Left colon (tissue), 2 donors: ENCODE measurements at regions not wholly inside any gene's neighbourhood (a gene's known extent, or its start where the extent isn't known, plus 50 kb on each side); places are given as distances from the start of the nearest gene placed in this dataset.
"Not testable (repeated sequence)": the region's sequence is repeated elsewhere in the genome, so short reads cannot be mapped to it uniquely, and the experiment has no call there.

Experiments used
- ATAC-seq: fragments of 200-7000 bp; cut with Tn5 transposase; one replicate; pipeline ENCODE4 v1.9.1; 2020; ENCODE audit warnings: mild to moderate bottlenecking, moderate library complexity
- DNase-seq, 2 donors: peaks; one replicate each; pipeline ENCODE4 v3.0.0-alpha.2; 2020
- intact Hi-C, 2 donors: fragments of 100-400 bp; cut with DNase I in 1 of 2; cut with micrococcal nuclease in 1 of 2; formaldehyde crosslinking; loops; one replicate each; pipeline versions ENCODE4 v1.11.2 to v1.14.0; 2022; cut with DNase I, micrococcal nuclease
- donor health status: DM: no; HTN: no; CAD: no.
- donor health status: DM: yes; HTN: yes; CAD: no.

DNA sequence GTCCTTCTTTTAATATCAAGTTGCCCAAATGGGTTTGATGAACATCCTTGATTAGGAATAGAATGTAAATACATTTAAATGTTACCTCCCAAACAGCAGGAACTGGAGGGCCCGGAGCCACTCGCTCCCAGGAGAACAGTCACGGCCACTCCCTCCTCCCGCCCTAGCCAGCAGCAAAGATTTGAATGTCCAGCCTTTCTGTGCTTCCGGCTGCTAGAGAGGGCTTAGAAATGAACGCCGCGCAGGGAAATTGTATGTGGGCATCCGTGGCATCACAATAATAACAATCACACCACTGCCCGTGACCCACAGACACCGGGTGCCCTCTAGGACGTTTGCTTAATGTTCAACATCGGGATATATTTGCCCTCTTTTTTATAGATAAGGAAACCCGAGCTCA, 164.9 kb upstream of the SALL3 start:
- intact Hi-C loops, result no loop called here
- ATAC-seq, result peak; percentile 64
- DNase-seq, result peak in 1 of 2 donors; percentile 21

DNA sequence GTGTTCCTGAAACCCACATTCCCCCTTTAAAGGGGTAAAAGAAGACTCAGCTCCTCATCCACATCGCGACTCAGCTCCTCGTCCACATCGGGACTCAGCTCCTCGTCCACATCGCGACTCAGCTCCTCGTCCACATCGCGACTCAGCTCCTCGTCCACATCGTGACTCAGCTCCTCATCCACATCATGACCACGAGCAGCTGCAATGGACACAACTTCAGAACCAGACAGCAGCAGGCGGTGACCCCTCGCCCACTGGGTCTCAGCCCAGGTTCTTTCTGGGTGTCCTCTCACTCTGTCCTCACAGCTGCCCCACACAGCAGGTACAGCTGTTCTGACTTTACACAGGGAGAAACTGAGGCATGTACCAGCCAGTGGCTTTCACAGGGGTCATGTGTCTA, 163.5 kb upstream of the SALL3 start:
- ATAC-seq, result no peak
- no peak for DNase-seq
- intact Hi-C loops, result no loop called here

DNA sequence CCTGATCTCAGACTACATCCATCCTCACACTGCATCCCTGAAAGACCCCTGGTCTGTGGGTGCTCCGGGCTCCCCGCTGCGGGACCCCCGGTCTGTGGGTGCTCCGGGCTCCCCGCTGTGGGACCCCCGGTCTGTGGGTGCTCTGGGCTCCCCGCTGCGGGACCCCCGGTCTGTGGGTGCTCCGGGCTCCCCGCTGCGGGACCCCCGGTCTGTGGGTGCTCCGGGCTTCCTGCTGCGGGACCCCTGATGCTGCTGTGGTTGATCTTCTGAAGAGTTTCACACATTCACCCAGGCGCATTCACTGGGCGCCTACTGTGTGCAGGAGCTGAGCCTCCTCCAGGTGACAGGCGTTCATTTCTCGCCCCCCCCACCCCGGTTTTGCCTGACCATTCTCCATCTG, 162.7 kb upstream of the SALL3 start:
- ATAC-seq (no peak), DNase-seq (no peak)
- intact Hi-C loops, result no loop called here

DNA sequence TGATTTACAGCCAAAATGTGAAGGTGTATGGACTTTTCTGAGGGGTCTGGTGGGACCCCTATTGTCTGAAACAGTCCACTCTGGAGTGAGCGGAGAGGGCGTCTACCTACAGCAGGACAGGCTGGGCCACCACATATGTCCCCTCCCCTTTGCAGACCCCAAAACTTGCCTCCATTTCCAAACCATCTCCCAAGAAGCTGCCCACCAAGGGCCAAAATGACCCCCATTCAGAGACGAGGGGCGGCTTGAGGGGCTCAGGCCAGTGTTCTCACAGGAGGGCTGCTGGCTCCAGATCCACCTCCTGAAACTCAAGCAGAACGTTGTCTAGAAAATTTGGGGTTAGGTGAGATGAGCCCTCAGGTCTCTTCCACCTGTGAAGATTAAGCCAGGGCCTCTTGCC, 161.1 kb upstream of the SALL3 start:
- DNase-seq, result no peak
- intact Hi-C loops, result no loop called here
- no peak for ATAC-seq

DNA sequence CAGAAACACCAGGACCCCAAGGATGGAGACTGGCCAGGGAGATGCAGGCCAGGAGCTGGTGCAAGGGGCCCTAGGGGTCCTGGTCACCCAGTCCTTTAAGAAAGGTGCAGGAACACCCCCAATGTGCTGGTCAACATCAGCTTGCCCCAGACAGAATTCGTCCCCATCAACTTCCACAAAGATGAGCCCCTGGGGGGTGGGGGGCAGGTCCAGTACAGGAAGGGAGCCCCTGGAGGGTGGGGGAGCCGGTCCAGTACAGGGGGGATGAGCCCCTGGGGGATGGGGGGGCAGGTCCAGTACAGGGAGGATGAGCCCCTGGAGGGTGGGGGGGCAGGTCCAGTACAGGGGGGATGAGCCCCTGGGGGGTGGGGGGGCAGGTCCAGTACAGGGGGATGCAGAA, 160.7 kb upstream of the SALL3 start:
- intact Hi-C loops, result no loop called here
- ATAC-seq (no peak), DNase-seq (no peak)

DNA sequence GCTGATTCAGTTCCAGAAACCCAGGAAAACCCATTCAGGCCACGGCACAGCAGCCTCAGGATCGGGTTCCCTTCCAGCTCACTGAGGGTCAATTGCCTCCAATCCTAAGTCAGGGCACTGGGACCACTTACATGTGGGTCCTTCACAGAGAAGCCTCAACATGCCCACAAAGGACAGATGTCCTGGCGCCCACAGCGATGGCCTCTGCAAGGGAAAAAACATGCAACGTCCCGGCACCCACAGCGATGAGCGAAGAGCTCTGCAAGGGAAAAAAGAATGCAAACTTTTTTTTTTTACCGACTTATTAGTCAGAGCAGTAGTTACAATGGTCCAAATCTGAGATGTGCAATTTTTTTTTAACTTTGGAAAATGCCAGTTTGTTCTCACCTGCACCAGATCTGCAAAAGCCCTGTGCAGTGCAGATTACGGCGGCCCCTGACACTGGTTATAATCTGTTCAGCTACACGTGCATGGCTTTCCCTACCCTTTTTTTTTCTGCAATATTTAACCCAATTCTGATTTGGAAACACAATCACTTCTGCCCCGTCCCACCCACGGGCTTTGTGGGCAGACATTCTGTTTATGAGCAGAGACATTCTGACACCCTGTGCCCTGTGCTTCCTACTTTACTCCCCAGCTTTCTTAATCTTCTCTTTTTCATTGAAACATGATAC, 159.3 kb upstream of the SALL3 start:
- intact Hi-C loops, result no loop called here
- no peak for DNase-seq
- ATAC-seq, result no peak

DNA sequence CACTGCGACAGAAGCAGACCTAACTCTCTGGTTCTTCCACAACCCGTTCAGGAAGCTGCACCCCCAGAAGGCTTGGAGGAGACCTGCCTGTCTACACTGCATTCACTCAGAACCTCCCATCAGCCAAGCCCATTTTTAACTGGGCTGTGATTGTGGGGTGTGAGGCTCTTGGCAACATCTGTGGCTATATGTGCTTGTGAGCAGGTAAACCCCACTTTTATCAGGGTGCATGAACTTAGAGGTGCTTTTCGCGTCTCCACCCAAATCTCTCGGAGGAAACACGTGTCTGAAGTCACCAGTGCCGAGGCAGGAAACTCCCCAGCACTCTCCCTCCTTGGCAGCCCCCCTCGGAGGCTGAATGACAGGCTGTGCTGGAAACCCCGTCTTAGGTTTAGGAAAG, 158.2 kb upstream of the SALL3 start:
- DNase-seq (no peak), ATAC-seq (no peak)
- intact Hi-C loops, result no loop called here

DNA sequence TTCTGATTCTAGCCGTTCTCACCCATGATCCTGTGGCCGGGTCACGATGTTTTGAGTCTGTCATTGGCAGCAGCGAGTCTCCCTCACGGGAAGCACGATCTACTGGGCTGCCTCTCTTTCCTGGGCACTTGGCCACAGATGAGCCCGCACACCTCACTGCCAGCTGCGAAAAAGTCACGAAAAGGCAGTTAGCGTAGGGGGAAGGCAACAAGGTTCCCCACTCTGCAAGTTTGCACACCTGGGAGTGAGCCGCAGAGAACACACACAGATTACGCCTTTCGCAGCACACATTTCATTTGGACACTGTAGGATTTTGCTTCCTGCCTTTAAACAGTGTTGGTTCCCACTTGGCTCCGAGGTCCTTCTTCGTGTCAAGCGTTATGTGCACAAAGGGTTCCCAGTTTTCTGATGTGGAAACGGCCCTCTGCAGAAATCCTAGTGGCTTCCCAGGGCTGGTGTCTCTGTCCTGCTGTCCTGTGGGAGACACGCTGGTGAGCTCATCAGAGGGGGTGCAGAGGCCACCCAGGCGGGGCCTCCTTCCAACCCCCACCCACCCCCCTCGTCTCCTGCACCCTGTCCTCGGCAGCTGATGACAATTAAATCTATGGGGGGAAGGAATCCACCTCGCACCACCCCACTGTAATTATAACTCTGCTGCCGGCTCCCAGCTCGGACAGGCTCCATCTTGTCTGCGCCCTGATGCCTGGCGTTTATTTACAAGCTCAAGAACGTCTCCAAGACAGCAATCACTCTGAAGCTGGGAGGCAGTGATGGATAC, 157.3 kb upstream of the SALL3 start:
- DNase-seq (no peak), ATAC-seq (no peak)
- intact Hi-C loops, result no loop called here

DNA sequence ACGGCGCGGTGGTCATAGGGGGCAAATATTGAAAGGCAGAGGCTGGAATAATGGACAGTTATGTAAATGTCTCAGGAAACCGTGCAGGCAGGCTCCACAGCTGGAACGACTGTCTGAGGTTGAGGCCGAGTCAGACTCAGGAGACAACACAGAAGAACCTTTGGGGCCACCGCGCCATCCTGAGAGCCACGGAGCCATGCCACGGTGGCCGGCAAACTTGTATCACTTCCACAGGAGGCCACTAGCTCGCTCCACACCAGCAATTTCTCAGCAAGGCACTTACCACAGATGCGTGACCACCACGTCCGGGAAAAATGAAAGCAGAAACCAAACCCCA, 156.7 kb upstream of the SALL3 start:
- ATAC-seq (no peak), DNase-seq (no peak)
- intact Hi-C loops, result no loop called here

DNA sequence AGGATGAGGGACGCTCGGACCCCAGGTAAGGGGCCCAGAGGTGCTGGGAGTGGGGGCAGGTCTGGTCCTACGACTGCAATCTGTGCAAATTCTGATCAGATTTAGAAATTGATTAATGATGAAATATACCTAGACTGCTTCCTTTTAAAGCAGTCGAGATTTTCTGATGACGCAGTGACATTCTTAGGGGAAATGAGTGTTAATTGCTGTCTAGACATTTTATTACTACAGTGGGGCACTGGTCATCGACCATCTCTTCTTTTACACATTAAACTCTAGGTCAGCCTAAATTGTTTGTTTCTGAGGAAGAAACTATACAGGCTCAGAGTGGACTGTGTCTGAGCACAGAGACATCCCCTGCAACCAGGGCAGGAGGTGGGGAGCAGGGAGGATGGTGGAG, 154.4 kb upstream of the SALL3 start:
- no peak for ATAC-seq
- intact Hi-C loops, result no loop called here
- no peak for DNase-seq

DNA sequence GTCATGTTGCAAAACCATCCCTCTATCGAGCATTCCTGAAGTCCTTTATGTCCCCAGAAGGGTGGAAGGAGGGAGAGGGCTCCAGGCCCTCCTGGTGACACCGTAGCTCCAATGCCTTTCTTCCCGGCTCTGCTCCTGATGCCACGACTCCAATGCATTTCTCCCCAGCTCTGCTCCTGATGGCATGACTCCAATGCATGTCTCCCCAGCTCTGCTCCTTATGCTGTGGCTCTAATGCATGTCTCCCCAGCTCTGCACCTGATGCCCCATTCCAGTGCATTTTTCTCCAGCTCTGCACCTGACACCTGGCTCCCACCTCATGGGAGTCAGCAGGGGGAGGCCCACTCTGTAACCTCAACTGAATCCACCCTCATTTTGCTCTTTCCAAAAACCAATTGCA, 153.0 kb upstream of the SALL3 start:
- intact Hi-C loops, result no loop called here
- ATAC-seq, result no peak
- no peak for DNase-seq

DNA sequence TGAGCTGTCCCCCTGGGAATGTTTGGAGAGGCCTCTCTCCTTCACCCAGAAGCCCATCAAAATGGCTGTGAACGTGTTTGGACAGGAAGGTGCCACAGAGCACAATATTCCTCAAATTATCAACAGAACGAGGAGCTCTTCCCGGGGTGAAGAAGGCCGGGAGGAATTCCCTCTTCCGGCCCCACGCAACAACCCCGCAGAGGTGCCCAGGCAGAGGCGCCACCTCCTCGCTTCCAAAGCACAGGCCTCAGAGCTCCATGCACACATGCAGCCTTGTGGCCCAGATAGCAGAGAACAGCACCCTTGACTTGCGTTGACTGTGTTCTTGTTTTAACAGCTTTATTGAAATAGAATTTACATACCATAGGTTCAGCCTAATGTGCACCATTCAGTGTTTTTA, 152.5 kb upstream of the SALL3 start:
- intact Hi-C loops, result no loop called here
- ATAC-seq, result no peak
- DNase-seq, result no peak

DNA sequence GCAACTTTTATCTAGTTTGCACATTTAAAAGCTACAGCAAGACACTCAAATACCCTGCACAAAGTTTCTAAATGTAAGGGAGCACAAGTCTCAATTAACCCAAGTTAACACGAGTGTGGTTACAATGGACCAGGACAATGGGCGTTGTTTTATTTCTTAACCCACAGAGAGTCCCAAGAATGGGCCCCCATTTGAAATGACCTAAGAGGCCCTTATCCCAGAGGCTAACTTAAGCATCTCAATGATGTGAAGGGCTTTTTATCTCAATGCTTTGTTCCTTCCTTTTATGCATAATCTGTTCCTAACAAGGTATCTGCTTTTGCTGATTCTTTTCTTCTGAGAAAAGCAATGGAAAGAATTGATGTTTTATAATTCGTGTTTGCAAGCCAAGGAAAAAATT, 151.5 kb upstream of the SALL3 start:
- intact Hi-C loops, result no loop called here
- ATAC-seq (no peak), DNase-seq (no peak)

DNA sequence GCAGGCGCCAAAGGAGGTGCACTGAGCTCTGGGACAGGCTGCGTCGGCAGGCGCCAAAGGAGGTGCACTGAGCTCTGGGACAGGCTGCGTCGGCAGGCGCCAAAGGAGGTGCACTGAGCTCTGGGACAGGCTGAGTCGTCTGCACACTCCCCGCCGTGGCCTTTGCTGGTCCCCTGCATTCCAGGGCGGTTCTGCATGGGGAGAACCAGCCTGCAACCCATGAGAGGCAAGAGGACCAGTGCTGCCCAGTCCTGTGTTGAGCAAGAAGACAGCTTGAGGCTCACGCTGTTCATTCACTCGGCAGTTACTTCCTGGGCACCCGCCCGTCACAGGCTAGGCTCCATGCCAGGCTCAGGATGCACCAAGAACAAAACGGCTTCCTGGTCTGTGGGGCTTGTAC, 150.6 kb upstream of the SALL3 start:
- intact Hi-C loops, result not testable (repeated sequence)
- ATAC-seq (peak; percentile 50), DNase-seq (peak in 1 of 2 donors; percentile 36)

DNA sequence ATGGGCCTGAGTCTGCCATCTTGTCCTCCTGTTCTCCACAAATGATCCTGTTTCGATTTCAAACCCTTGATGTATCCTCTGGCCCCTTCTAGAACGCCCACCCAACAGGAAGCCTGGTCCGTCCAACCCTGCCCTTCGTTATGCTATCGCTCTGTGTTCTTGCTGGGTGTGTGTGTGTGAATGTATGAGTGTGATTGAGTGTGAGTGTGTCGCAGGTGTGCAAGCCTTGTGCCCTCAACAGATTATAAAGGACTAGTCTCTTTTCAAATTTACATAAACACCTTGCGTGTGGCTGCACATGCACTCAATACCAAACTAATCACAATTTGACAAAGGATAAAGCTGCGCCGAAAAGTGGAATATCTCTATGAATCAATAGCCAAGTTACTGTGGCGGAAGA, 149.5 kb upstream of the SALL3 start:
- intact Hi-C loops, result no loop called here
- ATAC-seq, result no peak
- no peak for DNase-seq

DNA sequence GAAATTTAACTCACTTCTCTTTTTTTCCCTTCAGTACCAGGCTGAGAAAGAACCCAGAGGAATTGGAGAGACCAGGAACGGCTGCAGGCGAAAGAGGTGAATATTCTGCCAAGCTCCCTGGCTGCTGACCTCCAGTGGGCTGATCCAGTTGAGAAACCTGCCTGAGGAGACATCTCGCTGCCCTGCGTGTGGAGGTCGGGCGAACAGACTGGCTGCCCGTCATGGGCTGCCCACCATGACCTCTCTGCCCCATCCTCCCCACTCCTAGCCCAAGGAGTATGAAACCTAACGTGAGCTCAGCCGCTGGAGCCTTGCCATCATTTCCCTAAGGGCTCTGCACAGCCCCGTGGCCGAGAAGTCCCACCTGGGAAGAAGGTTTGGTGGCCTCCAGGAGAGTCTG, 148.8 kb upstream of the SALL3 start:
- ATAC-seq, result no peak
- no peak for DNase-seq

DNA sequence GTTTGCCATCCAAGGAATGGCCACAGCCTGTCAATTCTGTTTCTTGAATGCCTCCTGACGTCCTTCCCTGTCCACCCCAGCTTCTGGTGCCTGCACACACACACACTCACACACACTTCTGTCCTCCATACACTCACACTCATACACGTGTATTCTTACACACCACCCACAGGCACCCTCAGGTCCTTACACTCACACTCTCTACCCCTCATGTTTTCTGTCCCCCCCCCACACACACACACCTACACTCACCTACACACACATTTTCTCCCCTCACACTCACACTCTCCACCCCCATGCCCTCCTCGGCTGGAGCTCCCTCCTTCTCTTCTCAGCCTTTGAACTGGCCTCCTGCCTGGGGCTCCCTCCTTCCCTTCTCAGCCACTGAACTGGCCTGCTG, 148.0 kb upstream of the SALL3 start:
- no peak for DNase-seq
- intact Hi-C loops, result no loop called here
- ATAC-seq, result no peak

More for the DNA sequence above, 148.8 kb upstream of the SALL3 start:
- intact Hi-C loops, result no loop called here

DNA sequence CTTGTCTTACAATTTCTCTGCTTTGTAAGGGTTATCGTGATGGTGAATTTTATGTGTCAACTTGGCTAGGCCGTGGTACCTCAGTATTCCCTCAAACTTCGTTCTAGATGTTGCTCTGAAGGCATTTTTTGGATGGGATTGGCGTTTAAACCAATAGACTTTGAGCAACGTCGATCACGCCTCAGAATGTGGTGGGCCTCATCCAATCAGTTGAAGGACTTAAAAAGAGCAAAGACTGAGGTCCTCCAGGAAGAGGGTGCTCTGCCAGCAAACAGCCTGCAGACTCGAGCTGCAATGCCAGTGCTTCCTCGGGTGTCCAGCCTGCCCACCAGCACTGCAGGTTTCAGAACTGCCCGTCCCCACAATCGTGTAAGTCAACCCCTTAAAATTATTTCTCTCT, 145.8 kb upstream of the SALL3 start:
- ATAC-seq (no peak), DNase-seq (no peak)
- intact Hi-C loops, result no loop called here

DNA sequence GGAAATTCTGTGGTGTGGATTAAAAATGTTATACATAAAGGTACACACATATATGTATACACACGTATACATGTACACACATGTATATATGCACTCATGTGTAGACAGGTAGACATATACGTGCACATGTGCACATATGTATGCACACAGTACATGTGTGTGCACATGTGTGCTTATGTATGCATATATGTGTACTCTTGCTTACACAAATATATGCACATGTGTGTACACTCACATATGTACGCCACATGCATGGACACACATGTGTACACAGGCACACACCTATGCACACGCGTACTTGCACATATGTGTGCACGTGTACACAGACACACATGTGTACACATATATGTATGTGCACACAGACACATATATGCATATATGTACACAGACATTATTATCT, 142.8 kb upstream of the SALL3 start:
- no peak for ATAC-seq
- DNase-seq, result no peak
- intact Hi-C loops, result no loop called here

DNA sequence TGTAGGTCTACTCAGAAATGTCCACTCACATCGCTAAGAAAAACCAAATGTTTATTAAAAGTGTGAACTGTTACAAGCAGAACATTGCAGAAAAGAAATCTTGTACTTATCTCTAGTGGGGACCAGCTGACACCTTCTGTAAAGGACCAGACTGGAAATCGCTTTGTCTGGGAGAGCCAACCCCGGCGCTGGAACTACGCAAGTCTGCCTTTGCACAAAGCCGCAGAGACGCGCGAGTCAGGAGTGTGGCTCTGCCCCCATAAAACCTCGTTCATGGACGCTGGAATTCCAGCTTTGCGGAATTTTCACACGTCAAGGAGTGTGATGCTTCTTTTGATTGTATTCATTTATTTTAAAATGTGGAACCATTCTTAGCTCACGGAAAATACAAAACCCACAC, 141.9 kb upstream of the SALL3 start:
- ATAC-seq (no peak), DNase-seq (no peak)
- intact Hi-C loops, result no loop called here

DNA sequence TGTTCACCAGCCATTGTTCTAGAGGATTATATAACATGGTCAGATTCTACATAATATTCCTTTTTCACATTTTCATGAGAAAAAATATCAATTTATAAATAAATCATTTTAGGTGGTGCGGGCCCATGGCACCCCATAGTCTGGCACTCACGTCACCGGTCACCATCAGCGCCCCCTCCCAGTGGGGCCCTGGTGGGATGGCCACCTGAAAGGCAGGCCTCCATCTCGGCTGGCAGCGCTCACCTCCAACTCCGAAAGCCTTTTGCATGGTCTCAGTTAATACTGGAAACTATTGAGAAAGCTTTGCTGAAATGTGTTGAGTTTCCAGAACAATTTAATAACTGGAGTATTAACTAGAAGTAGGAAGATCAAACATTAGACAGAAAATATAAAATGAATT, 141.4 kb upstream of the SALL3 start:
- no peak for ATAC-seq
- intact Hi-C loops, result no loop called here

More for the DNA sequence above, 141.4 kb upstream of the SALL3 start:
- no peak for DNase-seq
